Fibroblast of lung (primary cell): ENCODE measurements at regions not wholly inside any gene's neighbourhood (a gene's known extent, or its start where the extent isn't known, plus 50 kb on each side); places are given as distances from the start of the nearest gene placed in this dataset.
A peak's percentile ranks its signal among the peaks of the same experiment; 100 is the strongest.

Experiments used
- DNase-seq, 2 donors: peaks; one replicate each; pipeline versions ENCODE4 v3.0.0 to v3.0.0-alpha.2; 2010; ENCODE audit warnings: low read depth in 2 of 2
- H2AFZ ChIP-seq: 2 replicates; pipeline ENCODE4 v1.5.1; 2012; ENCODE audit warnings: low read length, control low read depth, inconsistent platforms
- H3K27ac ChIP-seq: 2 replicates; pipeline ENCODE4 v1.5.1; 2011; ENCODE audit warnings: low read length, control low read depth; ENCODE audit not compliant: insufficient read depth
- H3K27me3 ChIP-seq: 2 replicates; pipeline ENCODE4 v1.5.1; 2011; ENCODE audit warnings: mild to moderate bottlenecking, low read length; ENCODE audit not compliant: control insufficient read depth, insufficient read depth
- H3K36me3 ChIP-seq: 2 replicates; pipeline ENCODE4 v1.5.1; 2011; ENCODE audit warnings: low read length; ENCODE audit not compliant: control insufficient read depth, insufficient read depth
- H3K4me1 ChIP-seq: 2 replicates; pipeline ENCODE4 v1.5.1; 2011; ENCODE audit warnings: low read length; ENCODE audit not compliant: control insufficient read depth, insufficient read depth; ENCODE audit errors: extremely low read depth
- H3K4me2 ChIP-seq: 2 replicates; pipeline ENCODE4 v1.5.1; 2011; ENCODE audit warnings: low read length, control low read depth; ENCODE audit not compliant: insufficient read depth; ENCODE audit errors: extremely low read depth
- H3K4me3 ChIP-seq, 4 experiments: fragments of 200-600 bp in 1 of 4; sonication (generic) in 1 of 4; replicated peaks in 1 of 4; 2 replicates each; pipeline ENCODE4 v1.5.1; 2011 to 2016; ENCODE audit warnings: low read length in 4 of 4, low read depth in 3 of 4, mild to moderate bottlenecking in 3 of 4, control low read depth in 2 of 4, inconsistent platforms in 1 of 4, mixed read lengths in 1 of 4; ENCODE audit not compliant: insufficient read depth in 1 of 4; ENCODE audit errors: control extremely low read depth in 1 of 4
- H3K79me2 ChIP-seq: 2 replicates; pipeline ENCODE4 v1.5.1; 2012; ENCODE audit warnings: mild to moderate bottlenecking, low read length, inconsistent platforms; ENCODE audit not compliant: control insufficient read depth, insufficient read depth
- H3K9ac ChIP-seq: 2 replicates; pipeline ENCODE4 v1.5.1; 2011; ENCODE audit warnings: mild to moderate bottlenecking, low read length, control low read depth; ENCODE audit not compliant: insufficient read depth
- H3K9me3 ChIP-seq: 2 replicates; pipeline ENCODE4 v1.5.1; 2012; ENCODE audit warnings: low read depth, low read length; ENCODE audit not compliant: control insufficient read depth, insufficient read depth
- H4K20me1 ChIP-seq: 2 replicates; pipeline ENCODE4 v1.5.1; 2011; ENCODE audit warnings: low read length; ENCODE audit not compliant: control insufficient read depth, insufficient read depth; ENCODE audit errors: extremely low read depth
- EZH2 ChIP-seq: IDR thresholded peaks from 2 replicates; pipeline ENCODE4 v1.5.1; 2012; ENCODE audit warnings: low read length, control low read depth, mild to moderate bottlenecking; ENCODE audit errors: missing control alignments
- TF ChIP-seq, protein P1 (sequence below), 2 donors: IDR thresholded peaks in 1 of 2; conservative IDR thresholded peaks in 1 of 2; 1 replicate in 1 of 2; 2 replicates in 1 of 2; pipeline ENCODE4 v1.5.1; 2011 to 2012; ENCODE audit warnings: low read length in 2 of 2, control low read depth in 1 of 2, inconsistent platforms in 1 of 2, low read depth in 1 of 2, mild to moderate bottlenecking in 1 of 2

DNA sequence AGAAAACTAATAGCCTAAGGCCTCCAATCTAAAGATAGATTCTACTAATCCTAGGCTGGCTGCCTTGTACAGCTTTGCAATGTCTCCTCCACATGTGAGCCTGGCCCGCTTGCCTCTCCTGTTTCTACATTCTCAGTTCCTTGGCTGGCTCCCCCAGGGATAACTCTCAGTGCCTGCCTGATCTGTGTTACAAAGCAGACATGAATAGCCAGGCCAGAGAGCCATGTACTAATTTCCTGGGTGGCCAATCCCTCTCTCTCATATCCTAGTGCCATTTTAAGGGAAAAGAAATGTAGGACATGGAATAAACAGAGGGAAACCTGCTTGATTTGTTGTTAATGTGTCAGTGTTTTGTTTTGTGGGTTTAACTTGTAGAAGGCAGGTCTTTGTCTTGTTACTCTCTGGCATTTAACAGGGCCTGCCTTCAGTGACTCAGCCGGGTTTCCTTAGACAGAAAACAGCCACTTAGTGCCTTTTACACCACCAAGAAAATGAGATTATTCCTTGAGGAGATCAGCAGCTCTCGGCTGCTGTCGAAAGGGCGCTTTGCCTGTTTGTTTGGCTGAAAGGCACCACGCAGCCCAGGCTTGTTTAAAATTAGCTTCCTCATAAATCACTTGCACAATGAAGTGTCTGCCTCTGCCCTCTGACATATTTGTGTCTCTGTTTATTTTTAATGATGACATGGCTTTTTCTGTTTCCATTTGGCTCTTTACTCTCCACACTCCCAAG, 702.7 kb downstream of the MAFB start:
- Histone ChIP-seq H3K9me3 (no peaks in the 10 kb centered on the region), H4K20me1 (no peaks in the 10 kb centered on the region), H3K36me3 (no peaks in the 10 kb centered on the region), H3K4me1 (no peaks in the 10 kb centered on the region), H3K9ac (no peak overlapping the region), H3K4me2 (peak overlapping the region; percentile 17), H3K27me3 (no peaks in the 10 kb centered on the region), H3K79me2 (no peaks in the 10 kb centered on the region), H3K4me3 (no peak overlapping the region), H3K27ac (peak overlapping the region; percentile 35), H2AFZ (peak overlapping the region; percentile 3)
- DNase-seq = peak; percentile 26 to 93
- TF ChIP-seq EZH2 = no peak
- TF ChIP-seq, protein P1, sequence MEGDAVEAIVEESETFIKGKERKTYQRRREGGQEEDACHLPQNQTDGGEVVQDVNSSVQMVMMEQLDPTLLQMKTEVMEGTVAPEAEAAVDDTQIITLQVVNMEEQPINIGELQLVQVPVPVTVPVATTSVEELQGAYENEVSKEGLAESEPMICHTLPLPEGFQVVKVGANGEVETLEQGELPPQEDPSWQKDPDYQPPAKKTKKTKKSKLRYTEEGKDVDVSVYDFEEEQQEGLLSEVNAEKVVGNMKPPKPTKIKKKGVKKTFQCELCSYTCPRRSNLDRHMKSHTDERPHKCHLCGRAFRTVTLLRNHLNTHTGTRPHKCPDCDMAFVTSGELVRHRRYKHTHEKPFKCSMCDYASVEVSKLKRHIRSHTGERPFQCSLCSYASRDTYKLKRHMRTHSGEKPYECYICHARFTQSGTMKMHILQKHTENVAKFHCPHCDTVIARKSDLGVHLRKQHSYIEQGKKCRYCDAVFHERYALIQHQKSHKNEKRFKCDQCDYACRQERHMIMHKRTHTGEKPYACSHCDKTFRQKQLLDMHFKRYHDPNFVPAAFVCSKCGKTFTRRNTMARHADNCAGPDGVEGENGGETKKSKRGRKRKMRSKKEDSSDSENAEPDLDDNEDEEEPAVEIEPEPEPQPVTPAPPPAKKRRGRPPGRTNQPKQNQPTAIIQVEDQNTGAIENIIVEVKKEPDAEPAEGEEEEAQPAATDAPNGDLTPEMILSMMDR (conservative IDR thresholded peaks at IDR 0.05 in 1 of 2, IDR thresholded peaks at IDR 0.05 in 1 of 2; ENCODE audit: low read depth in 1 of 2, low read length in 2 of 2) = no peak

- Histone ChIP-seq H3K9ac (no peak overlapping the region), H3K36me3 (no peaks in the 10 kb centered on the region), H3K79me2 (no peaks in the 10 kb centered on the region), H3K4me1 (no peaks in the 10 kb centered on the region), H3K27ac (no peak overlapping the region), H3K27me3 (no peaks in the 10 kb centered on the region), H2AFZ (no peak overlapping the region), H3K4me3 (no peak overlapping the region), H4K20me1 (no peaks in the 10 kb centered on the region), H3K9me3 (no peaks in the 10 kb centered on the region), H3K4me2 (no peak overlapping the region)
- TF ChIP-seq EZH2 = no peak
- TF ChIP-seq, protein P1 (conservative IDR thresholded peaks at IDR 0.05 in 1 of 2, IDR thresholded peaks at IDR 0.05 in 1 of 2; ENCODE audit: low read depth in 1 of 2, low read length in 2 of 2) = no peak
- DNase-seq = no peak
Measured at GRCh38 chr20:39985271-39985827, 703.7 kb downstream of the MAFB start.

GRCh38 chr20:39983655-39984054, 705.4 kb downstream of the MAFB start:
- H3K36me3 ChIP-seq = no peaks in the 10 kb centered on the region
- H2AFZ ChIP-seq = no peak overlapping the region
- no peak overlapping the region for H3K4me2 ChIP-seq
- TF ChIP-seq EZH2 = no peak
- TF ChIP-seq, protein P1 (conservative IDR thresholded peaks at IDR 0.05 in 1 of 2, IDR thresholded peaks at IDR 0.05 in 1 of 2; ENCODE audit: low read depth in 1 of 2, low read length in 2 of 2) = no peak
- H3K9ac ChIP-seq = no peak overlapping the region
- H3K4me3 ChIP-seq = no peak overlapping the region
- H3K4me1 ChIP-seq = no peaks in the 10 kb centered on the region
- H3K79me2 ChIP-seq = no peaks in the 10 kb centered on the region
- no peaks in the 10 kb centered on the region for H4K20me1 ChIP-seq
- H3K27me3 ChIP-seq = no peaks in the 10 kb centered on the region
- DNase-seq = no peak
- no peak overlapping the region for H3K27ac ChIP-seq
- no peaks in the 10 kb centered on the region for H3K9me3 ChIP-seq
